GM12878 (cell line): ENCODE measurements at regions not wholly inside any gene's neighbourhood (a gene's known extent, or its start where the extent isn't known, plus 50 kb on each side); places are given as distances from the start of the nearest gene placed in this dataset.

Experiments used
- ATAC-seq: fragments of 200-7000 bp; cut with Tn5 transposase; 3 replicates; pipeline ENCODE4 v1.9.1; 2020; ENCODE audit warnings: mild to moderate bottlenecking, moderate library complexity
- BruUV-seq: library from RNA; stranded (reverse); fragments of 400-500 nt; replicated peaks from 2 replicates; lab custom pipeline; 2021; lab: Mats Ljungman, UMichigan
- CTCF ChIA-PET: fragments of 300-600 bp; sonication (Branson Sonifier 250); formaldehyde crosslinking; extraction: SDS; loops from one replicate; lab custom pipeline; 2021; ENCODE audit warnings: inconsistent platforms; lab: Yijun Ruan, JAX
- POLR2A ChIA-PET: fragments of 350-600 bp; formaldehyde crosslinking; extraction: SDS; loops from one replicate; lab custom pipeline; 2021; ENCODE audit warnings: inconsistent platforms; lab: Charles Lee
- RAD21 ChIA-PET: fragments of 300-600 bp; sonication (Branson Sonifier 250); formaldehyde crosslinking; loops from one replicate; lab custom pipeline; 2023; ENCODE audit warnings: antibody characterized with exemption; ENCODE audit not compliant: unreplicated experiment; lab: Charles Lee
- SMC1A ChIA-PET: fragments of 300-600 bp; sonication (Branson Sonifier 250); formaldehyde crosslinking; loops from one replicate; lab custom pipeline; 2023; ENCODE audit not compliant: unreplicated experiment, uncharacterized antibody; lab: Charles Lee
- DNase-seq: peaks from one replicate; pipeline ENCODE4 v3.0.0-alpha.2; 2011; ENCODE audit warnings: low read depth, low spot score
- FAIRE-seq: peaks from 3 replicates; lab custom pipeline; 2011; peaks lifted over from hg19 to GRCh38; lab: Jason Lieb, UNC
- H2AFZ ChIP-seq: 2 replicates; pipeline ENCODE4 v1.6.0; 2011; ENCODE audit warnings: low read depth, low read length, control low read depth; ENCODE audit not compliant: control insufficient read depth
- H3K27ac ChIP-seq: 2 replicates; pipeline ENCODE4 v1.5.1; 2011; ENCODE audit warnings: control low read depth; ENCODE audit not compliant: control insufficient read depth, insufficient read depth
- H3K27me3 ChIP-seq, 2 experiments: replicated peaks in 1 of 2; 2 replicates each; pipeline versions ENCODE4 v1.6.0 to v1.6.1; 2011; ENCODE audit warnings: low read length in 1 of 2; ENCODE audit not compliant: control insufficient read depth in 2 of 2, insufficient read depth in 2 of 2
- H3K36me3 ChIP-seq, 2 experiments: 2 replicates each; pipeline ENCODE4 v1.5.1; 2011; ENCODE audit warnings: low read length in 1 of 2; ENCODE audit not compliant: control insufficient read depth in 2 of 2, insufficient read depth in 2 of 2
- H3K4me1 ChIP-seq: 2 replicates; pipeline ENCODE4 v1.6.1; 2011; ENCODE audit warnings: mild to moderate bottlenecking, low read length, moderate library complexity, mixed read lengths; ENCODE audit not compliant: control insufficient read depth, insufficient read depth
- H3K4me2 ChIP-seq: 2 replicates; pipeline ENCODE4 v1.6.0; 2011; ENCODE audit warnings: control low read depth; ENCODE audit not compliant: control insufficient read depth, insufficient read depth
- H3K4me3 ChIP-seq: fragments of 200-600 bp; sonication (generic); 2 replicates; pipeline ENCODE4 v1.5.1; 2016
- H3K79me2 ChIP-seq: 2 replicates; pipeline ENCODE4 v1.6.0; 2011; ENCODE audit warnings: low read length; ENCODE audit not compliant: control insufficient read depth, insufficient read depth
- H3K9ac ChIP-seq: 2 replicates; pipeline ENCODE4 v1.8.0; 2011; ENCODE audit warnings: low read length, control low read depth, mixed read lengths; ENCODE audit not compliant: control insufficient read depth, insufficient read depth
- H3K9me3 ChIP-seq: replicated peaks from 3 replicates; pipeline ENCODE4 v1.5.1; 2011; ENCODE audit warnings: mild to moderate bottlenecking, low read length; ENCODE audit not compliant: control insufficient read depth, insufficient read depth
- H4K20me1 ChIP-seq: 2 replicates; pipeline ENCODE4 v1.6.0; 2011; ENCODE audit not compliant: control insufficient read depth, insufficient read depth
- ATF7 ChIP-seq: fragments of 450-650 bp; IDR thresholded peaks from 2 replicates; pipeline ENCODE4 v1.6.1; 2016; ENCODE audit warnings: low read depth, mild to moderate bottlenecking
- BCLAF1 ChIP-seq: fragments of 450-650 bp; IDR thresholded peaks from 2 replicates; pipeline ENCODE4 v1.6.1; 2017; ENCODE audit warnings: antibody characterized with exemption, mild to moderate bottlenecking, moderate library complexity
- CEBPZ ChIP-seq: fragments of 150-350 bp; IDR thresholded peaks from 2 replicates; pipeline ENCODE4 v1.6.1; 2016; ENCODE audit warnings: low read depth, low read length
- CHD1 ChIP-seq: IDR thresholded peaks from 2 replicates; pipeline ENCODE4 v1.6.1; 2012; ENCODE audit warnings: low read depth, low read length, improper control_type of control experiment
- DPF2 ChIP-seq: fragments of 450-650 bp; IDR thresholded peaks from 2 replicates; pipeline ENCODE4 v1.6.1; 2017; ENCODE audit warnings: mild to moderate bottlenecking
- E4F1 ChIP-seq: fragments of 450-650 bp; IDR thresholded peaks from 2 replicates; pipeline ENCODE4 v1.6.1; 2018; ENCODE audit warnings: borderline replicate concordance, mild to moderate bottlenecking; ENCODE audit not compliant: partially characterized antibody
- JUND ChIP-seq: IDR thresholded peaks from 2 replicates; pipeline ENCODE4 v1.6.1; 2012; ENCODE audit warnings: low read depth, mild to moderate bottlenecking, low read length, improper control_type of control experiment, moderate library complexity
- NFXL1 ChIP-seq: fragments of 450-650 bp; IDR thresholded peaks from 2 replicates; pipeline ENCODE4 v1.6.1; 2017; ENCODE audit warnings: antibody characterized with exemption, mild to moderate bottlenecking, borderline replicate concordance
- NFYB ChIP-seq: IDR thresholded peaks from 2 replicates; pipeline ENCODE4 v1.6.1; 2011; ENCODE audit warnings: low read depth, mild to moderate bottlenecking, low read length, improper control_type of control experiment, moderate library complexity; ENCODE audit not compliant: insufficient read depth
- POLR2AphosphoS2 ChIP-seq: IDR thresholded peaks from 2 replicates; pipeline ENCODE4 v1.6.1; 2011; ENCODE audit warnings: low read depth, mild to moderate bottlenecking, low read length, improper control_type of control experiment, moderate library complexity
- RB1 ChIP-seq: fragments of 450-650 bp; formaldehyde crosslinking; IDR thresholded peaks from 2 replicates; pipeline ENCODE4 v1.6.1; 2017; ENCODE audit warnings: mild to moderate bottlenecking, borderline replicate concordance
- ZNF217 ChIP-seq: fragments of 450-650 bp; IDR thresholded peaks from 2 replicates; pipeline ENCODE4 v1.6.1; 2017; ENCODE audit warnings: antibody characterized with exemption, mild to moderate bottlenecking
- WGBS: methylation state at CpG from one replicate; pipeline ENCODE4 v1.1.6; 2016; ENCODE audit warnings: low lambda C conversion rate; ENCODE audit not compliant: insufficient replicate concordance, insufficient coverage; ENCODE audit errors: missing lambda C conversion rate; 5-methylcytosine and 5-hydroxymethylcytosine counted together
- in situ Hi-C: fragments of 300-500 bp; cut with MboI; formaldehyde crosslinking; loops from 9 replicates; pipeline ENCODE4 v1.14.3; 2018; ENCODE audit warnings: mixed read lengths
- intact Hi-C: fragments of 100-400 bp; cut with micrococcal nuclease; formaldehyde crosslinking; loops from one replicate; pipeline ENCODE4 v1.14.2; 2022; ENCODE audit not compliant: unreplicated experiment

GRCh38 chr4:170888660-170889059 lies 798.9 kb upstream of the AADAT start (continued):
- TF ChIP-seq ZNF217 (no peak), RB1 (no peak), CHD1 (no peak), E4F1 (no peak), POLR2AphosphoS2 (no peak)

GRCh38 chr4:170887396-170887795 lies 797.6 kb upstream of the AADAT start:
- FAIRE-seq = no peak
- in situ Hi-C loops = no loop called here
- CTCF ChIA-PET = no interaction called here
- TF ChIP-seq CEBPZ (no peak), NFXL1 (no peak), RB1 (no peak), BCLAF1 (no peak), JUND (no peak), NFYB (no peak), ATF7 (no peak), DPF2 (no peak)

More at GRCh38 chr4:170887396-170887795, 797.6 kb upstream of the AADAT start:
- H4K20me1 ChIP-seq = no peaks in the 10 kb centered on the region
- ChIA-PET POLR2A (no interaction called here), SMC1A (no interaction called here), RAD21 (no interaction called here)
- H2AFZ ChIP-seq = no peak overlapping the region
- no peaks in the 10 kb centered on the region for H3K9me3 ChIP-seq
- no peak overlapping the region for H3K4me2 ChIP-seq
- H3K27me3 ChIP-seq = no peaks in the 10 kb centered on the region
- ATAC-seq (no peak), DNase-seq (no peak)
- 67% methylated on average over 3 of the region's 3 CpGs for WGBS
- no peak overlapping the region for H3K27ac ChIP-seq
- H3K36me3 ChIP-seq = no peaks in the 10 kb centered on the region
- no peaks in the 10 kb centered on the region for H3K79me2 ChIP-seq
- BruUV-seq = no TSS peak
- H3K4me1 ChIP-seq = no peaks in the 10 kb centered on the region
- no peak overlapping the region for H3K4me3 ChIP-seq
- intact Hi-C loops = no loop called here
- no peak overlapping the region for H3K9ac ChIP-seq
